AG10803 (cell line): ENCODE measurements at regions not wholly inside any gene's neighbourhood (a gene's known extent, or its start where the extent isn't known, plus 50 kb on each side); places are given as distances from the start of the nearest gene placed in this dataset.

ENCODE experiments used
- DNase-seq: peaks from one replicate; pipeline ENCODE4 v3.0.0; 2010; ENCODE audit warnings: low read depth
- H3K4me3 ChIP-seq: 2 replicates; pipeline ENCODE4 v1.5.1; 2011; ENCODE audit warnings: mild to moderate bottlenecking, low read length, control low read depth
- CTCF ChIP-seq: conservative IDR thresholded peaks from 2 replicates; pipeline ENCODE4 v1.5.1; 2011; ENCODE audit warnings: mild to moderate bottlenecking, low read length, control low read depth, inconsistent platforms

GRCh38 chr12:13719986-13720385 is 261.4 kb downstream of the GRIN2B start:
- DNase-seq: no peak
- no peak overlapping the region for H3K4me3 ChIP-seq
- TF ChIP-seq CTCF: no peak

- no peak overlapping the region for H3K4me3 ChIP-seq
- no peak for TF ChIP-seq CTCF
- DNase-seq: no peak
These were observed 263.1 kb downstream of the GRIN2B start for GRCh38 chr12:13718271-13718670.

- no peak for DNase-seq
- no peak overlapping the region for H3K4me3 ChIP-seq
- TF ChIP-seq CTCF: no peak
These were observed 265.3 kb downstream of the GRIN2B start for GRCh38 chr12:13716119-13716518.

DNA sequence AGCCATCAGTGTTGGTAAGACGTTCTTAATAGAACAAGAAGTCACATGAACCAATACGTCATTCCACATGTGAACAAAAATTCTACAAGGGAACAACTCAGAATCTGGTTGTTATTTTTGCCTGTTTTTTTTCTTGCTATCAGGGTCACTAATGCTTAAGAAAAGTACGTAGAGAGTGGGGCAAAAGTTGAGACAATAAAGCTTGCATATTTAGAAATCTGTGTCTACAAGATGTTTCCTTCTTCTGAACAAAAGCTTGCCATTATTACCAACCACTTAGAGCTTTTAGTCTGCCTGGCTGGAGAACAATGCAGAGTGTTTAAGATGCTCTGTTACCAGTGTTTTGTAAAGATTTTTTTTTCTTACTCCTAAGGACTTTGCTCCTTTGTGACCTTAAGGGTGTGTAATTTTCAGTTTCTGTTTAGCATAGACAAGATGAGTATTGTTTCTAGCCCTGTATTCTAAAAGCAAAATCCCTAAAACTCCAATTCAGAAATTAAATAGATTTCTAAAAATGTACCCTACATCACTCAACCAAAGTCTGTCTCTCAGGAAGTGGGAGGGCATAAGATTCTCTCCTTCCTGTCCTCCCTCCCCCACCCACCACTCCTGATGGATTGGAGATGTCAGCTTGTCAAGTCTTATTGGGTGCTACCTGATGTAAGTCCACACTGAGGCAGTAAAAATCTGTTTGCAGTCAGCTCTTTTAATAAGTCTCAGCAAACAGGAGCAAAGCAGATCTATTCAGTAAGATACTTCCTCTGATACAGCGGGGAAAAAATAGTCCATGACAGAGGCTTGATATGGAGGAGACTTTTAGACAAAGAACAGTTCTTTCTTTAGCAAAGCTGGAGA is 267.6 kb downstream of the GRIN2B start:
- no peak for DNase-seq
- TF ChIP-seq CTCF: no peak
- H3K4me3 ChIP-seq: no peak overlapping the region

DNA sequence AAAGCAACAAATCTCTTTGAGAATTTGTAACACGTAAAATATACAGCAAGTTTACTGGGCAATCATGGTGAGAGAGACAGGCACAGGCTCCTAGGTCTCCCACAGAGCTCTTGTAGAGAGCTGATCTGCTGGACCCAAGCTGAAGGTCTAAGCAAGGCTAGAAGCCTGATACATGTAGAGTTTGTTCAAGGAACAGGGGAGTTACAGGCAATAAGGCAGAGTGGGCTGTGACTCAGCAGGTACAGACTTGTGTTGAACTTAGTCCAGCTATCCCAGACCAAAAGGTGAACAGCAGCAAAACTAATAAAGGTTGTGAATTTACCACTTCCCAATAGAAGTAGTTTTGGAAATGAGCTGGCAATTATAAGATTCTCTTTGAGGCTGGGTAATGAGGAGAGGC is 273.6 kb downstream of the GRIN2B start:
- no peak for DNase-seq
- TF ChIP-seq CTCF: no peak
- H3K4me3 ChIP-seq: no peak overlapping the region

GRCh38 chr12:13702381-13702780 is 279.0 kb downstream of the GRIN2B start:
- no peak for TF ChIP-seq CTCF
- no peak for DNase-seq
- no peak overlapping the region for H3K4me3 ChIP-seq

- no peak for DNase-seq
- no peak for TF ChIP-seq CTCF
- H3K4me3 ChIP-seq: no peak overlapping the region
These were observed 279.9 kb downstream of the GRIN2B start for GRCh38 chr12:13701502-13701901.
